IPS-18a (cell line): ENCODE measurements at regions not wholly inside any gene's neighbourhood (a gene's known extent, or its start where the extent isn't known, plus 50 kb on each side); places are given as distances from the start of the nearest gene placed in this dataset.

Experiments used
- H3K27ac ChIP-seq: one replicate; pipeline ENCODE4 v1.5.1; 2013; ENCODE audit warnings: low read length
- H3K27me3 ChIP-seq: one replicate; pipeline ENCODE4 v1.6.1; 2013; ENCODE audit warnings: mild to moderate bottlenecking, low read length; ENCODE audit not compliant: control insufficient read depth, insufficient read depth
- H3K36me3 ChIP-seq: one replicate; pipeline ENCODE4 v1.6.1; 2013; ENCODE audit warnings: low read depth, low read length; ENCODE audit not compliant: control insufficient read depth
- H3K4me1 ChIP-seq: one replicate; pipeline ENCODE4 v1.6.1; 2013; ENCODE audit warnings: low read depth, low read length; ENCODE audit not compliant: control insufficient read depth
- H3K4me3 ChIP-seq: one replicate; pipeline ENCODE4 v1.5.1; 2013; ENCODE audit warnings: low read length
- H3K9ac ChIP-seq: one replicate; pipeline ENCODE4 v1.6.1; 2013; ENCODE audit warnings: mild to moderate bottlenecking, low read length, moderate library complexity
- H3K9me3 ChIP-seq: one replicate; pipeline ENCODE4 v1.6.1; 2013; ENCODE audit warnings: low read depth, low read length; ENCODE audit not compliant: control insufficient read depth

- no peaks in the 10 kb centered on the region for H3K4me1 ChIP-seq
- no peak overlapping the region for H3K4me3 ChIP-seq
- no peaks in the 10 kb centered on the region for H3K27me3 ChIP-seq
- H3K36me3 ChIP-seq, result no peaks in the 10 kb centered on the region
- no peaks in the 10 kb centered on the region for H3K9me3 ChIP-seq
- H3K27ac ChIP-seq, result no peak overlapping the region
- H3K9ac ChIP-seq, result no peak overlapping the region
Observed at GRCh38 chr11:27184458-27185312, 144.1 kb downstream of the BBOX1 start.

- Histone ChIP-seq H3K4me3 (no peak overlapping the region), H3K4me1 (no peaks in the 10 kb centered on the region), H3K9me3 (no peaks in the 10 kb centered on the region), H3K36me3 (no peaks in the 10 kb centered on the region), H3K9ac (no peak overlapping the region), H3K27ac (no peak overlapping the region), H3K27me3 (no peaks in the 10 kb centered on the region)
Observed at GRCh38 chr11:27183672-27184457, 143.2 kb downstream of the BBOX1 start.

GRCh38 chr11:27179334-27179733 is 138.7 kb downstream of the BBOX1 start:
- Histone ChIP-seq H3K4me3 (no peak overlapping the region), H3K9me3 (no peaks in the 10 kb centered on the region), H3K4me1 (no peaks in the 10 kb centered on the region), H3K27ac (no peak overlapping the region), H3K27me3 (no peaks in the 10 kb centered on the region), H3K36me3 (no peaks in the 10 kb centered on the region), H3K9ac (no peak overlapping the region)

- H3K4me1 ChIP-seq, result no peaks in the 10 kb centered on the region
Observed at GRCh38 chr11:27178859-27179258, 138.2 kb downstream of the BBOX1 start.

More at GRCh38 chr11:27178859-27179258, 138.2 kb downstream of the BBOX1 start:
- Histone ChIP-seq H3K9me3 (no peaks in the 10 kb centered on the region), H3K36me3 (no peaks in the 10 kb centered on the region), H3K27ac (no peak overlapping the region), H3K9ac (no peak overlapping the region), H3K4me3 (no peak overlapping the region), H3K27me3 (no peaks in the 10 kb centered on the region)
